Caco-2 (cell line): ENCODE measurements at regions not wholly inside any gene's neighbourhood (a gene's known extent, or its start where the extent isn't known, plus 50 kb on each side); places are given as distances from the start of the nearest gene placed in this dataset.

Experiments
- BruUV-seq: library from RNA; stranded (reverse); fragments of 400-500 nt; replicated peaks from 2 replicates; lab custom pipeline; 2021; lab: Mats Ljungman, UMichigan
- CTCF ChIA-PET: fragments of 300-600 bp; sonication (Branson Sonifier 250); formaldehyde crosslinking; loops from one replicate; lab custom pipeline; 2022; ENCODE audit warnings: antibody characterized with exemption; lab: Charles Lee
- POLR2A ChIA-PET: fragments of 300-600 bp; sonication (Branson Sonifier 250); formaldehyde crosslinking; loops from one replicate; lab custom pipeline; 2022; ENCODE audit warnings: antibody characterized with exemption; lab: Charles Lee
- DNase-seq, 2 experiments: peaks; one replicate each; pipeline versions ENCODE4 v3.0.0 to v3.0.0-alpha.2; 2020 to 2022
- H3K27me3 ChIP-seq: replicated peaks from 2 replicates; pipeline ENCODE4 v1.6.0; 2011; ENCODE audit warnings: low read length; ENCODE audit not compliant: control insufficient read depth, insufficient read depth
- H3K36me3 ChIP-seq: 2 replicates; pipeline ENCODE4 v1.5.1; 2011; ENCODE audit warnings: low read length; ENCODE audit not compliant: control insufficient read depth, insufficient read depth
- H3K4me1 ChIP-seq: fragments of 250-450 bp; sonication (Bioruptor Pico); 2 replicates; pipeline ENCODE4 v1.5.1; 2020; ENCODE audit warnings: mild to moderate bottlenecking
- H3K4me3 ChIP-seq: 2 replicates; pipeline ENCODE4 v1.5.1; 2011; ENCODE audit warnings: low read depth, mild to moderate bottlenecking, control low read depth, low read length
- H3K9me3 ChIP-seq: fragments of 250-450 bp; sonication (Bioruptor Pico); 2 replicates; pipeline ENCODE4 v1.5.1; 2020; ENCODE audit warnings: mild to moderate bottlenecking, moderate library complexity
- H3K27ac Mint-ChIP-seq: one replicate; pipeline ENCODE4 v1.8.0; 2022; ENCODE audit warnings: mixed read lengths; ENCODE audit not compliant: unreplicated experiment
- H3K27me3 Mint-ChIP-seq: one replicate; pipeline ENCODE4 v1.8.0; 2022; ENCODE audit warnings: mixed read lengths; ENCODE audit not compliant: insufficient read depth, unreplicated experiment
- H3K36me3 Mint-ChIP-seq: one replicate; pipeline ENCODE4 v1.8.0; 2022; ENCODE audit warnings: mild to moderate bottlenecking, mixed read lengths; ENCODE audit not compliant: insufficient read depth, unreplicated experiment
- H3K4me1 Mint-ChIP-seq: one replicate; pipeline ENCODE4 v1.8.0; 2022; ENCODE audit warnings: low read depth, mixed read lengths; ENCODE audit not compliant: unreplicated experiment
- H3K4me3 Mint-ChIP-seq: one replicate; pipeline ENCODE4 v1.8.0; 2022; ENCODE audit warnings: mild to moderate bottlenecking, moderate library complexity, mixed read lengths; ENCODE audit not compliant: unreplicated experiment
- H3K9me3 Mint-ChIP-seq: one replicate; pipeline ENCODE4 v1.8.0; 2022; ENCODE audit warnings: mixed read lengths; ENCODE audit not compliant: unreplicated experiment
- CTCF ChIP-seq, 2 experiments: fragments of 200-600 bp in 1 of 2; IDR thresholded peaks; 1 replicate in 1 of 2; 2 replicates in 1 of 2; pipeline versions ENCODE4 v1.5.1 to v1.8.0; 2011 to 2022; ENCODE audit warnings: antibody characterized with exemption in 1 of 2, control low read depth in 1 of 2, inconsistent platforms in 1 of 2, low read depth in 1 of 2, low read length in 1 of 2, mild to moderate bottlenecking in 1 of 2, moderate library complexity in 1 of 2; ENCODE audit not compliant: insufficient read depth in 1 of 2, severe bottlenecking in 1 of 2, unreplicated experiment in 1 of 2
- intact Hi-C: fragments of 100-400 bp; cut with micrococcal nuclease; formaldehyde crosslinking; loops from one replicate; pipeline ENCODE4 v1.10.0; 2022; ENCODE audit not compliant: unreplicated experiment

GRCh38 chr5:166881802-166882201 is 1409.6 kb upstream of the WWC1 start:
- no peaks in the 10 kb centered on the region for H3K9me3 ChIP-seq
- ChIA-PET CTCF (no interaction called here), POLR2A (no interaction called here)
- Mint-ChIP-seq H3K27me3 (peaks cover 3% of the 10 kb centered on the region), H3K4me1 (no peaks in the 10 kb centered on the region), H3K27ac (no peak overlapping the region), H3K9me3 (no peaks in the 10 kb centered on the region), H3K36me3 (no peaks in the 10 kb centered on the region), H3K4me3 (no peak overlapping the region)
- H3K27me3 ChIP-seq: no peaks in the 10 kb centered on the region
- BruUV-seq: no TSS peak
- H3K36me3 ChIP-seq: no peaks in the 10 kb centered on the region
- DNase-seq: no peak
- H3K4me1 ChIP-seq: no peaks in the 10 kb centered on the region
- no peak for TF ChIP-seq CTCF (IDR thresholded peaks at IDR 0.05; ENCODE audit: insufficient read depth in 1 of 2, low read depth in 1 of 2, low read length in 1 of 2, severe bottlenecking in 1 of 2, unreplicated experiment in 1 of 2)
- intact Hi-C loops: no loop called here
- H3K4me3 ChIP-seq: no peak overlapping the region

DNA sequence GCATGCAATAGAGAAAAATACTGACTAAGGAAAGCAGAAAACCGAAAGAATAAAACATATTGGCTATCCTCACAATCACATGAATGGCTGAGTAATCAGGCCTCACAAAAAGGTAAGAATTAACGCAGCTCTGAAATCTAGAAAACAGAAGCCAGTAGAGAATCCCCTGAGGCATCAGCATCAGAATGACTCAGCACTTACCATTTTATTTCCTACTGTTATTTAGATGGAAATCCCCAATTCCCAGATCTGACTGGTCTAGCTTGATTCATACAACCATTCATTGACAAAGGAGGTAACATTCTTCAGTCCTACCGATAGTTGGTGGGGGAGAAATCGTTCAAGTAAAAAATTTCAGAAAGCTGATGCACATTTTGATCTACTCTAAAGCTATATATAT is 1408.4 kb upstream of the WWC1 start:
- no peak overlapping the region for H3K4me3 Mint-ChIP-seq
- intact Hi-C loops: no loop called here
- H3K27me3 Mint-ChIP-seq: peaks cover 3% of the 10 kb centered on the region
- ChIA-PET POLR2A (no interaction called here), CTCF (no interaction called here)
- H3K4me1 ChIP-seq: no peaks in the 10 kb centered on the region
- no peaks in the 10 kb centered on the region for H3K36me3 Mint-ChIP-seq
- TF ChIP-seq CTCF (IDR thresholded peaks at IDR 0.05; ENCODE audit: insufficient read depth in 1 of 2, low read depth in 1 of 2, low read length in 1 of 2, severe bottlenecking in 1 of 2, unreplicated experiment in 1 of 2): no peak
- H3K9me3 Mint-ChIP-seq: no peaks in the 10 kb centered on the region
- no peak overlapping the region for H3K4me3 ChIP-seq
- DNase-seq: no peak
- no peaks in the 10 kb centered on the region for H3K36me3 ChIP-seq
- no TSS peak for BruUV-seq
- H3K9me3 ChIP-seq: no peaks in the 10 kb centered on the region
- no peak overlapping the region for H3K27ac Mint-ChIP-seq
- no peaks in the 10 kb centered on the region for H3K4me1 Mint-ChIP-seq
- H3K27me3 ChIP-seq: no peaks in the 10 kb centered on the region

DNA sequence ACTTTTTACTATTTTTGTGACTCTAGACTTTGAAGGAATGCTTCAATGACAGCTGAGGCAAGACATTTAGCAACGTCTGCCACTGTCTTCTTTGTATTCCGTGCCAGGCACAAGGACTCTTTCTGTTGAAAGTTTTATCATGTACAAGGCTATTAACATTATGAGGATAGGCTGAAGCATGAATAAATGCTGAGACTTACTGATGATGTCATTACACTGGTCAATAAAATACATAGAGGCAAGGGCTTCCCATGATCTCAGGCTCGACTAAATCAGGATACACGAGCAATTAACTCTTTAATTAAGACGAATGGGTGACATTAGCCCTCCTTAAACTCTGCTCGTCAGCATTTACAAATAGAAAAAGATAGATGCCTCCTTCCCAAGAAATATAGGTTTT is 1393.3 kb upstream of the WWC1 start:
- Mint-ChIP-seq H3K36me3 (no peaks in the 10 kb centered on the region), H3K4me3 (no peak overlapping the region), H3K4me1 (no peaks in the 10 kb centered on the region), H3K27ac (no peak overlapping the region), H3K27me3 (peaks cover 9% of the 10 kb centered on the region), H3K9me3 (peaks cover 10% of the 10 kb centered on the region)
- no peak for TF ChIP-seq CTCF (IDR thresholded peaks at IDR 0.05; ENCODE audit: insufficient read depth in 1 of 2, low read depth in 1 of 2, low read length in 1 of 2, severe bottlenecking in 1 of 2, unreplicated experiment in 1 of 2)
- H3K4me3 ChIP-seq: no peak overlapping the region
- DNase-seq: no peak
- H3K36me3 ChIP-seq: no peaks in the 10 kb centered on the region
- CTCF ChIA-PET: no interaction called here
- H3K27me3 ChIP-seq: no peaks in the 10 kb centered on the region
- POLR2A ChIA-PET: no interaction called here
- H3K4me1 ChIP-seq: no peaks in the 10 kb centered on the region
- H3K9me3 ChIP-seq: no peaks in the 10 kb centered on the region
- BruUV-seq: no TSS peak
- intact Hi-C loops: no loop called here
